Activated CD4-positive, alpha-beta T cell treated with anti-CD3 and anti-CD28 coated beads for 24 hours (primary cell): ENCODE measurements at regions not wholly inside any gene's neighbourhood (a gene's known extent, or its start where the extent isn't known, plus 50 kb on each side); places are given as distances from the start of the nearest gene placed in this dataset.

Experiments
- DNase-seq, 2 donors: peaks; one replicate each; pipeline ENCODE4 v3.0.0-alpha.2; 2020; ENCODE audit warnings: low read depth in 2 of 2

GRCh38 chr9:18149471-18150011 is 324.4 kb upstream of the ADAMTSL1 start:
- DNase-seq = no peak

- DNase-seq = no peak
Observed at GRCh38 chr9:18154661-18155060, 319.3 kb upstream of the ADAMTSL1 start.

GRCh38 chr9:18159254-18159653 is 314.7 kb upstream of the ADAMTSL1 start:
- DNase-seq = no peak

GRCh38 chr9:18163146-18163545 is 310.8 kb upstream of the ADAMTSL1 start:
- no peak for DNase-seq

- no peak for DNase-seq
Observed at GRCh38 chr9:18167733-18168132, 306.2 kb upstream of the ADAMTSL1 start.

GRCh38 chr9:18173923-18174322 is 300.0 kb upstream of the ADAMTSL1 start:
- DNase-seq = no peak

- no peak for DNase-seq
Observed at GRCh38 chr9:18182636-18183035, 291.3 kb upstream of the ADAMTSL1 start.

GRCh38 chr9:18183974-18184373 is 290.0 kb upstream of the ADAMTSL1 start:
- DNase-seq = no peak

- no peak for DNase-seq
Observed at GRCh38 chr9:18184401-18184800, 289.6 kb upstream of the ADAMTSL1 start.

- no peak for DNase-seq
Observed at GRCh38 chr9:18185196-18185595, 288.8 kb upstream of the ADAMTSL1 start.

GRCh38 chr9:18188971-18189370 is 285.0 kb upstream of the ADAMTSL1 start:
- no peak for DNase-seq

- no peak for DNase-seq
Observed at GRCh38 chr9:18189871-18190670, 283.9 kb upstream of the ADAMTSL1 start.

- DNase-seq = no peak
Observed at GRCh38 chr9:18190671-18191374, 283.1 kb upstream of the ADAMTSL1 start.

- no peak for DNase-seq
Observed at GRCh38 chr9:18194316-18194715, 279.6 kb upstream of the ADAMTSL1 start.

- DNase-seq = no peak
Observed at GRCh38 chr9:18195223-18195622, 278.7 kb upstream of the ADAMTSL1 start.

- DNase-seq = no peak
Observed at GRCh38 chr9:18202924-18203323, 271.0 kb upstream of the ADAMTSL1 start.

GRCh38 chr9:18207735-18208134 is 266.2 kb upstream of the ADAMTSL1 start:
- no peak for DNase-seq

- no peak for DNase-seq
Observed at GRCh38 chr9:18208166-18209059, 265.5 kb upstream of the ADAMTSL1 start.

- no peak for DNase-seq
Observed at GRCh38 chr9:18215626-18216025, 258.3 kb upstream of the ADAMTSL1 start.

GRCh38 chr9:18216376-18216775 is 257.6 kb upstream of the ADAMTSL1 start:
- no peak for DNase-seq

- no peak for DNase-seq
Observed at GRCh38 chr9:18228101-18228500, 245.9 kb upstream of the ADAMTSL1 start.
